Spleen (tissue), 7 donors: ENCODE measurements at regions not wholly inside any gene's neighbourhood (a gene's known extent, or its start where the extent isn't known, plus 50 kb on each side); places are given as distances from the start of the nearest gene placed in this dataset.

ENCODE experiments used
- POLR2AphosphoS5 ChIP-seq, 3 donors: sonication (generic); formaldehyde crosslinking; IDR thresholded peaks; one replicate each; pipeline ENCODE4 v1.5.1; 2017; ENCODE audit warnings: antibody characterized with exemption in 3 of 3
- TF ChIP-seq, protein P1 (sequence below), 11 experiments: fragments of 200-600 bp in 7 of 11; fragments of 450-650 bp in 4 of 11; sonication (generic) in 4 of 11; IDR thresholded peaks in 8 of 11; conservative IDR thresholded peaks in 3 of 11; 1 replicate in 7 of 11; 2 replicates in 4 of 11; pipeline versions ENCODE4 v1.4.0 to v1.8.0; 2016 to 2021; ENCODE audit warnings: antibody characterized with exemption in 11 of 11, inconsistent platforms in 4 of 11, mild to moderate bottlenecking in 1 of 11
- donor health status: DM: no; HTN: no; CAD: no; lungs with moderate emphysema.
- donor health status: DM: no; HTN: no; CAD: no.
- donor health status: DM: no; HTN: no; CAD: no.

GRCh38 chr5:28281351-28281750, 1243.0 kb upstream of the CDH9 start:
- TF ChIP-seq, protein P1, sequence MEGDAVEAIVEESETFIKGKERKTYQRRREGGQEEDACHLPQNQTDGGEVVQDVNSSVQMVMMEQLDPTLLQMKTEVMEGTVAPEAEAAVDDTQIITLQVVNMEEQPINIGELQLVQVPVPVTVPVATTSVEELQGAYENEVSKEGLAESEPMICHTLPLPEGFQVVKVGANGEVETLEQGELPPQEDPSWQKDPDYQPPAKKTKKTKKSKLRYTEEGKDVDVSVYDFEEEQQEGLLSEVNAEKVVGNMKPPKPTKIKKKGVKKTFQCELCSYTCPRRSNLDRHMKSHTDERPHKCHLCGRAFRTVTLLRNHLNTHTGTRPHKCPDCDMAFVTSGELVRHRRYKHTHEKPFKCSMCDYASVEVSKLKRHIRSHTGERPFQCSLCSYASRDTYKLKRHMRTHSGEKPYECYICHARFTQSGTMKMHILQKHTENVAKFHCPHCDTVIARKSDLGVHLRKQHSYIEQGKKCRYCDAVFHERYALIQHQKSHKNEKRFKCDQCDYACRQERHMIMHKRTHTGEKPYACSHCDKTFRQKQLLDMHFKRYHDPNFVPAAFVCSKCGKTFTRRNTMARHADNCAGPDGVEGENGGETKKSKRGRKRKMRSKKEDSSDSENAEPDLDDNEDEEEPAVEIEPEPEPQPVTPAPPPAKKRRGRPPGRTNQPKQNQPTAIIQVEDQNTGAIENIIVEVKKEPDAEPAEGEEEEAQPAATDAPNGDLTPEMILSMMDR (IDR thresholded peaks at IDR 0.05 in 8 of 11, conservative IDR thresholded peaks at IDR 0.05 in 3 of 11) = no peak
- TF ChIP-seq POLR2AphosphoS5 (IDR thresholded peaks at IDR 0.05) = no peak
